SK-N-SH (cell line): ENCODE measurements at regions not wholly inside any gene's neighbourhood (a gene's known extent, or its start where the extent isn't known, plus 50 kb on each side); places are given as distances from the start of the nearest gene placed in this dataset.

Source experiments
- CTCF ChIA-PET: fragments of 300-600, 350-600 bp; formaldehyde crosslinking; extraction: SDS; loops from one replicate; lab custom pipeline; 2021; lab: Yijun Ruan, JAX
- POLR2A ChIA-PET: fragments of 350-600 bp; sonication (Branson Sonifier 250); formaldehyde crosslinking; extraction: SDS; loops from one replicate; lab custom pipeline; 2020; ENCODE audit warnings: antibody characterized with exemption, inconsistent platforms; lab: Yijun Ruan, JAX
- DNase-seq: peaks from one replicate; pipeline ENCODE4 v3.0.0; 2012
- H2AFZ ChIP-seq: fragments of 200-600 bp; sonication (generic); 2 replicates; pipeline ENCODE4 v1.8.1; 2016; ENCODE audit warnings: antibody characterized with exemption, mild to moderate bottlenecking, low read depth
- H3F3A ChIP-seq: fragments of 200-600 bp; sonication (generic); replicated peaks from 2 replicates; pipeline ENCODE3; 2016; ENCODE audit warnings: antibody characterized with exemption, mild to moderate bottlenecking; ENCODE audit not compliant: insufficient read depth
- H3K27ac ChIP-seq, 2 experiments: fragments of 200-500 bp in 1 of 2; fragments of 200-600 bp in 1 of 2; sonication (Bioruptor generic) in 1 of 2; sonication (generic), shearing (Covaris generic) in 1 of 2; 2 replicates each; pipeline versions ENCODE4 v1.5.1 to v1.6.1; 2014 to 2016; ENCODE audit warnings: low read depth in 2 of 2, inconsistent platforms in 1 of 2, low read length in 1 of 2, mild to moderate bottlenecking in 1 of 2, mixed read lengths in 1 of 2
- H3K27me3 ChIP-seq: fragments of 200-600 bp; sonication (generic), shearing (Covaris generic); 2 replicates; pipeline ENCODE4 v1.6.1; 2016; ENCODE audit warnings: mixed run types; ENCODE audit not compliant: insufficient read depth
- H3K36me3 ChIP-seq, 2 experiments: fragments of 200-500 bp in 1 of 2; fragments of 200-600 bp in 1 of 2; sonication (Bioruptor generic) in 1 of 2; sonication (generic) in 1 of 2; replicated peaks in 1 of 2; 2 replicates each; pipeline versions ENCODE3 to v1.5.1; 2014 to 2016; ENCODE audit warnings: low read length in 1 of 2, mild to moderate bottlenecking in 1 of 2; ENCODE audit not compliant: insufficient read depth in 2 of 2, control insufficient read depth in 1 of 2
- H3K4me1 ChIP-seq, 2 experiments: fragments of 200-500 bp in 1 of 2; fragments of 200-600 bp in 1 of 2; sonication (Bioruptor generic) in 1 of 2; sonication (generic), shearing (Covaris generic) in 1 of 2; 2 replicates each; pipeline versions ENCODE4 v1.5.1 to v1.6.1; 2014 to 2016; ENCODE audit warnings: low read depth in 1 of 2, low read length in 1 of 2, mixed run types in 1 of 2; ENCODE audit not compliant: insufficient read depth in 2 of 2, control insufficient read depth in 1 of 2
- H3K4me2 ChIP-seq: fragments of 200-600 bp; sonication (generic), shearing (Covaris generic); 2 replicates; pipeline ENCODE4 v1.6.1; 2017; ENCODE audit warnings: mixed run types
- H3K4me3 ChIP-seq, 2 experiments: fragments of 200-500 bp in 1 of 2; fragments of 200-600 bp in 1 of 2; sonication (Bioruptor generic) in 1 of 2; sonication (generic), shearing (Covaris generic) in 1 of 2; 2 replicates each; pipeline versions ENCODE4 v1.5.1 to v1.8.1; 2014 to 2016; ENCODE audit warnings: low read depth in 2 of 2, inconsistent platforms in 1 of 2, low read length in 1 of 2, mild to moderate bottlenecking in 1 of 2, mixed read lengths in 1 of 2, moderate library complexity in 1 of 2
- H3K79me2 ChIP-seq: fragments of 200-600 bp; sonication (generic); 2 replicates; pipeline ENCODE4 v1.8.1; 2017; ENCODE audit warnings: mild to moderate bottlenecking; ENCODE audit not compliant: insufficient read depth
- H3K9ac ChIP-seq: fragments of 200-600 bp; sonication (generic); 2 replicates; pipeline ENCODE4 v1.6.1; 2017; ENCODE audit warnings: mixed run types
- H3K9me2 ChIP-seq: fragments of 200-600 bp; sonication (generic); 2 replicates; pipeline ENCODE4 v1.6.1; 2017; ENCODE audit warnings: mixed run types
- H3K9me3 ChIP-seq: fragments of 200-600 bp; sonication (generic); 2 replicates; pipeline ENCODE4 v1.6.1; 2017; ENCODE audit warnings: mixed run types, mild to moderate bottlenecking, moderate library complexity
- H4K20me1 ChIP-seq: fragments of 200-600 bp; sonication (generic); 2 replicates; pipeline ENCODE4 v1.6.1; 2017; ENCODE audit warnings: mild to moderate bottlenecking, mixed run types; ENCODE audit not compliant: insufficient read depth
- CHD2 ChIP-seq: fragments of 150-350 bp; IDR thresholded peaks from 2 replicates; pipeline ENCODE4 v1.6.1; 2018; ENCODE audit warnings: low read length; ENCODE audit not compliant: partially characterized antibody
- EP300 ChIP-seq, 2 experiments: IDR thresholded peaks; 2 replicates each; pipeline versions ENCODE4 v1.4.0 to v1.6.1; 2012; ENCODE audit warnings: borderline replicate concordance in 1 of 2, low read depth in 1 of 2, low read length in 1 of 2
- FOXJ3 ChIP-seq: sonication (generic); formaldehyde crosslinking; IDR thresholded peaks from 2 replicates; pipeline ENCODE4 v1.5.1; 2020; ENCODE audit warnings: mild to moderate bottlenecking, missing genetic modification reagents
- FOXM1 ChIP-seq: IDR thresholded peaks from 2 replicates; pipeline ENCODE4 v1.4.0; 2012; ENCODE audit warnings: low read depth, mild to moderate bottlenecking
- MEF2A ChIP-seq: IDR thresholded peaks from 2 replicates; pipeline ENCODE4 v1.4.0; 2012; ENCODE audit warnings: low read depth, borderline replicate concordance
- MXI1 ChIP-seq: IDR thresholded peaks from 2 replicates; pipeline ENCODE4 v1.6.1; 2012; ENCODE audit warnings: mild to moderate bottlenecking, low read depth, low read length, improper control_type of control experiment
- NRF1 ChIP-seq: IDR thresholded peaks from 2 replicates; pipeline ENCODE4 v1.6.1; 2012; ENCODE audit warnings: low read depth, mild to moderate bottlenecking, low read length
- RCOR1 ChIP-seq: fragments of 150-350 bp; IDR thresholded peaks from 2 replicates; pipeline ENCODE4 v1.6.1; 2017; ENCODE audit warnings: antibody characterized with exemption, low read length
- RXRA ChIP-seq: IDR thresholded peaks from 2 replicates; pipeline ENCODE4 v1.4.0; 2012; ENCODE audit warnings: low read depth, mild to moderate bottlenecking, borderline replicate concordance
- TAF1 ChIP-seq: IDR thresholded peaks from 2 replicates; pipeline ENCODE4 v1.6.1; 2012; ENCODE audit warnings: low read depth, mild to moderate bottlenecking, low read length, moderate library complexity, borderline replicate concordance
- TCF12 ChIP-seq: IDR thresholded peaks from 2 replicates; pipeline ENCODE4 v1.4.0; 2012
- TEAD4 ChIP-seq: IDR thresholded peaks from 2 replicates; pipeline ENCODE4 v1.4.0; 2012; ENCODE audit warnings: mild to moderate bottlenecking, borderline replicate concordance; ENCODE audit not compliant: insufficient read depth
- WGBS: methylation state at CpG from one replicate; pipeline ENCODE4 v1.1.6; 2017; ENCODE audit warnings: low lambda C conversion rate; 5-methylcytosine and 5-hydroxymethylcytosine counted together
- TF ChIP-seq, protein P1 (sequence below): fragments of 150-350 bp; IDR thresholded peaks from 2 replicates; pipeline ENCODE4 v1.6.1; 2017; ENCODE audit warnings: antibody characterized with exemption, low read length, low read depth, borderline replicate concordance
- TF ChIP-seq, protein P2 (sequence below): fragments of 150-350 bp; IDR thresholded peaks from 2 replicates; pipeline ENCODE4 v1.6.1; 2016; ENCODE audit warnings: mild to moderate bottlenecking, low read depth, low read length
- TF ChIP-seq, protein P3 (sequence below): IDR thresholded peaks from 2 replicates; pipeline ENCODE4 v1.4.0; 2012; ENCODE audit warnings: low read depth
- TF ChIP-seq, protein P4 (sequence below): IDR thresholded peaks from 2 replicates; pipeline ENCODE4 v1.6.1; 2012; ENCODE audit warnings: mild to moderate bottlenecking, low read depth, low read length, moderate library complexity

DNA sequence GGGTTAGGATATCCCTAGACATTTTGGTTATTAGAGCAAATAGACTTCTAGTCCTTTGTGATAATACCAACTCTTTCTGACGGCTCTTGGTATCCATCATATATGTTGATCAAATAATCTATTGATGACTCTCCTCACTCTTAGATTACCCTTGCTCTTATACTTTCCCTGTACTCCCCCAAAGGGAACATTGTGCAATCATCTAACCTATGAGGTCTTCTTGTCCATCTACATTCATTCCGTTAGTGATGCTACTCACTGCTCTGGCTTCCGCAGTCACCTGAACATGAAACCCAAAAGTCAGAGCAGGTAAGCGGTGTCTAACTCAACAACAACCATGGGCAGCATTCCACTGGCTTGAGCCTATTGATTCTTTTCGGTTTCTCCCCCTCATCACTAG, 223.7 kb upstream of the SALL1 start:
- no peak overlapping the region for H3K4me3 ChIP-seq
- no peak overlapping the region for H2AFZ ChIP-seq
- no peaks in the 10 kb centered on the region for H3K4me1 ChIP-seq
- WGBS, result 46% methylated on average over 5 of the region's 5 CpGs
- no peak overlapping the region for H3K9ac ChIP-seq
- POLR2A ChIA-PET, result no interaction called here
- H3K79me2 ChIP-seq, result no peaks in the 10 kb centered on the region
- no peaks in the 10 kb centered on the region for H3K9me2 ChIP-seq
- H3K36me3 ChIP-seq, result no peaks in the 10 kb centered on the region
- DNase-seq, result no peak
- no peaks in the 10 kb centered on the region for H3K27me3 ChIP-seq
- H3K27ac ChIP-seq, result no peak overlapping the region
- H3K4me2 ChIP-seq, result no peak overlapping the region
- no peaks in the 10 kb centered on the region for H3F3A ChIP-seq
- H3K9me3 ChIP-seq, result no peaks in the 10 kb centered on the region
- CTCF ChIA-PET, result no interaction called here
- no peak for TF ChIP-seq MEF2A
- no peak for TF ChIP-seq TCF12
- no peak for TF ChIP-seq RXRA
- H4K20me1 ChIP-seq, result no peaks in the 10 kb centered on the region

DNA sequence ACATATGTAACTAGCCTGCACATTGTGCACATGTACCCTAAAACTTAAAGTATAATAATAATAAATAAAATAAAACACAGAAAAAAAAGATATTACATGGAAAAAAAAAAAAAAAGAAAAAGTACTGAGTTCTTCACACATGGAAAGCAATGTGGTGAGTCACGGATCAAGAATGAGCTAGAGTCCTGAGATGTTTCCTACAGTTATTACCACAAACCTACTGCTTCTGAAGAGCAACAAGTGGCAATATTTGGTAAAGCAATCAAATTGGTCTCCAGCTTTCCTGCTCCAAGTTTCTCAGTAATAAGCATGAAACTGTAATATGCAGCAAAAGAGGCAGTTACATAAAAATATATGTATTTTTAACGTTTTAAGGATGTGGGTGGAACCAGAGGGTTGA, 223.3 kb upstream of the SALL1 start:
- 16% methylated on average over 2 of the region's 2 CpGs for WGBS
- Histone ChIP-seq H3K9me2 (no peaks in the 10 kb centered on the region), H3F3A (no peaks in the 10 kb centered on the region), H3K36me3 (no peaks in the 10 kb centered on the region), H3K4me3 (no peak overlapping the region), H3K9ac (no peak overlapping the region), H3K27ac (no peak overlapping the region), H3K4me1 (no peaks in the 10 kb centered on the region), H3K79me2 (no peaks in the 10 kb centered on the region), H3K9me3 (no peaks in the 10 kb centered on the region), H4K20me1 (no peaks in the 10 kb centered on the region), H2AFZ (no peak overlapping the region), H3K4me2 (no peak overlapping the region), H3K27me3 (no peaks in the 10 kb centered on the region)
- ChIA-PET POLR2A (no interaction called here), CTCF (no interaction called here)
- DNase-seq, result no peak
- TF ChIP-seq MEF2A (no peak), FOXM1 (no peak), CHD2 (no peak), EP300 (IDR thresholded peaks at IDR 0.05; ENCODE audit: borderline replicate concordance in 1 of 2, low read depth in 1 of 2, low read length in 1 of 2) (no peak), TAF1 (no peak), NRF1 (no peak)
- TF ChIP-seq, protein P1, sequence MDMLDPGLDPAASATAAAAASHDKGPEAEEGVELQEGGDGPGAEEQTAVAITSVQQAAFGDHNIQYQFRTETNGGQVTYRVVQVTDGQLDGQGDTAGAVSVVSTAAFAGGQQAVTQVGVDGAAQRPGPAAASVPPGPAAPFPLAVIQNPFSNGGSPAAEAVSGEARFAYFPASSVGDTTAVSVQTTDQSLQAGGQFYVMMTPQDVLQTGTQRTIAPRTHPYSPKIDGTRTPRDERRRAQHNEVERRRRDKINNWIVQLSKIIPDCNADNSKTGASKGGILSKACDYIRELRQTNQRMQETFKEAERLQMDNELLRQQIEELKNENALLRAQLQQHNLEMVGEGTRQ, result no peak

DNA sequence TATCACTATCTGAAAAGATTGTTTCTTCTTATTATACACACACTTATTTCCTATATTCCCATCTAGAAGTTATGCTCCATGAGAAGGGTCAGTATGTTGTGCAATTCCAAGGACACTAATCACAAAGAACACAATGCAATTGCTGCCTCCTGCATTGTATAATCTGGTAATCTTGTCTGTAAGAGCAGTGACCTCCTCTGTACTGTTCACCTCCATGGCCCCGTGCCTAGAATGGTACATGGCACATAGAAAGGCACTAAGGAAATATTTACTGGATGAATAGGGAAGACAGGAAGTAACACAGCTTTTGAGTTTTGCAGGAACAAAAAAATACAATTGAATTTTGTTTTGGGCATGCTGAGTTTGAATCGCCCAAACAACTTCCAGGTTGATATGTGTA, 214.6 kb upstream of the SALL1 start:
- Histone ChIP-seq H3K27me3 (no peaks in the 10 kb centered on the region), H3K4me2 (no peak overlapping the region), H3K27ac (no peak overlapping the region), H3K9ac (no peak overlapping the region), H3K9me2 (no peaks in the 10 kb centered on the region), H2AFZ (no peak overlapping the region)
- TF ChIP-seq, protein P2, sequence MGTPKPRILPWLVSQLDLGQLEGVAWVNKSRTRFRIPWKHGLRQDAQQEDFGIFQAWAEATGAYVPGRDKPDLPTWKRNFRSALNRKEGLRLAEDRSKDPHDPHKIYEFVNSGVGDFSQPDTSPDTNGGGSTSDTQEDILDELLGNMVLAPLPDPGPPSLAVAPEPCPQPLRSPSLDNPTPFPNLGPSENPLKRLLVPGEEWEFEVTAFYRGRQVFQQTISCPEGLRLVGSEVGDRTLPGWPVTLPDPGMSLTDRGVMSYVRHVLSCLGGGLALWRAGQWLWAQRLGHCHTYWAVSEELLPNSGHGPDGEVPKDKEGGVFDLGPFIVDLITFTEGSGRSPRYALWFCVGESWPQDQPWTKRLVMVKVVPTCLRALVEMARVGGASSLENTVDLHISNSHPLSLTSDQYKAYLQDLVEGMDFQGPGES, result no peak
- TF ChIP-seq TEAD4 (no peak), FOXM1 (no peak), RCOR1 (no peak), EP300 (IDR thresholded peaks at IDR 0.05; ENCODE audit: borderline replicate concordance in 1 of 2, low read depth in 1 of 2, low read length in 1 of 2) (no peak), TAF1 (no peak), MXI1 (no peak), FOXJ3 (CRISPR knock-in tag) (no peak)
- TF ChIP-seq, protein P3, sequence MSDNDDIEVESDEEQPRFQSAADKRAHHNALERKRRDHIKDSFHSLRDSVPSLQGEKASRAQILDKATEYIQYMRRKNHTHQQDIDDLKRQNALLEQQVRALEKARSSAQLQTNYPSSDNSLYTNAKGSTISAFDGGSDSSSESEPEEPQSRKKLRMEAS, result no peak
- TF ChIP-seq, protein P4, sequence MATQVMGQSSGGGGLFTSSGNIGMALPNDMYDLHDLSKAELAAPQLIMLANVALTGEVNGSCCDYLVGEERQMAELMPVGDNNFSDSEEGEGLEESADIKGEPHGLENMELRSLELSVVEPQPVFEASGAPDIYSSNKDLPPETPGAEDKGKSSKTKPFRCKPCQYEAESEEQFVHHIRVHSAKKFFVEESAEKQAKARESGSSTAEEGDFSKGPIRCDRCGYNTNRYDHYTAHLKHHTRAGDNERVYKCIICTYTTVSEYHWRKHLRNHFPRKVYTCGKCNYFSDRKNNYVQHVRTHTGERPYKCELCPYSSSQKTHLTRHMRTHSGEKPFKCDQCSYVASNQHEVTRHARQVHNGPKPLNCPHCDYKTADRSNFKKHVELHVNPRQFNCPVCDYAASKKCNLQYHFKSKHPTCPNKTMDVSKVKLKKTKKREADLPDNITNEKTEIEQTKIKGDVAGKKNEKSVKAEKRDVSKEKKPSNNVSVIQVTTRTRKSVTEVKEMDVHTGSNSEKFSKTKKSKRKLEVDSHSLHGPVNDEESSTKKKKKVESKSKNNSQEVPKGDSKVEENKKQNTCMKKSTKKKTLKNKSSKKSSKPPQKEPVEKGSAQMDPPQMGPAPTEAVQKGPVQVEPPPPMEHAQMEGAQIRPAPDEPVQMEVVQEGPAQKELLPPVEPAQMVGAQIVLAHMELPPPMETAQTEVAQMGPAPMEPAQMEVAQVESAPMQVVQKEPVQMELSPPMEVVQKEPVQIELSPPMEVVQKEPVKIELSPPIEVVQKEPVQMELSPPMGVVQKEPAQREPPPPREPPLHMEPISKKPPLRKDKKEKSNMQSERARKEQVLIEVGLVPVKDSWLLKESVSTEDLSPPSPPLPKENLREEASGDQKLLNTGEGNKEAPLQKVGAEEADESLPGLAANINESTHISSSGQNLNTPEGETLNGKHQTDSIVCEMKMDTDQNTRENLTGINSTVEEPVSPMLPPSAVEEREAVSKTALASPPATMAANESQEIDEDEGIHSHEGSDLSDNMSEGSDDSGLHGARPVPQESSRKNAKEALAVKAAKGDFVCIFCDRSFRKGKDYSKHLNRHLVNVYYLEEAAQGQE, result no peak
- TF ChIP-seq, protein P1, result no peak
- TF ChIP-seq, all 33 proteins: peak for 0
- Histone ChIP-seq H3K4me1 (no peaks in the 10 kb centered on the region), H3K9me3 (no peaks in the 10 kb centered on the region), H3F3A (no peaks in the 10 kb centered on the region), H3K79me2 (no peaks in the 10 kb centered on the region), H4K20me1 (no peaks in the 10 kb centered on the region), H3K4me3 (no peak overlapping the region), H3K36me3 (no peaks in the 10 kb centered on the region)
- CTCF ChIA-PET, result no interaction called here
- POLR2A ChIA-PET, result no interaction called here
- WGBS, result 16% methylated on average over 2 of the region's 2 CpGs
- no peak for DNase-seq
